Gastroesophageal sphincter (tissue), 3 donors: ENCODE measurements at regions not wholly inside any gene's neighbourhood (a gene's known extent, or its start where the extent isn't known, plus 50 kb on each side); places are given as distances from the start of the nearest gene placed in this dataset.
A peak's percentile ranks its signal among the peaks of the same experiment; 100 is the strongest.

Source experiments
- EP300 ChIP-seq: sonication (generic); formaldehyde crosslinking; IDR thresholded peaks from one replicate; pipeline ENCODE4 v1.6.1; 2017; ENCODE audit warnings: antibody characterized with exemption, mild to moderate bottlenecking
- POLR2AphosphoS5 ChIP-seq: sonication (generic); formaldehyde crosslinking; IDR thresholded peaks from one replicate; pipeline ENCODE4 v1.6.1; 2017; ENCODE audit warnings: antibody characterized with exemption
- TF ChIP-seq, protein P1 (sequence below), 4 experiments: fragments of 200-600 bp in 2 of 4; fragments of 450-650 bp in 2 of 4; sonication (generic) in 1 of 4; IDR thresholded peaks; one replicate each; pipeline ENCODE4 v1.5.1; 2017 to 2019; ENCODE audit warnings: antibody characterized with exemption in 4 of 4, mild to moderate bottlenecking in 2 of 4, moderate library complexity in 2 of 4

DNA sequence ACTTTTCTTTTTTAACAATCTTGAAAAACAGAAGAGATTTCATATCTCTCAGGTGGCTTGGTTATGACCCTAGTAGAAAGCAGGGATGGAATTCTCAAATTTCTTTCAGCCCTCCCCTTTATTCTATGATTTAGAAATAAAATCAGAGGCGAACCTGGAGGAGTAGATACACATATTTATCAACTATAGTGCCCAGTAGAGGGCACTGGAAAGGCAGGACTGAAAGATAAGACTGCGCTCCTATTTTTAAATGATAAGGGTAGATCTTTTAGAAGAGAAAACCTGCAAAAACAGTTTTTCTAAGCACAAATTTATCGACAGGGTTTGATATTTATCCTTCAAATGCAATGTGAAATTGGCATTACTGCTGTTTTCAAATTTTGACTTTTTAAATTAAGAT lies 1296.6 kb downstream of the EPHA7 start:
- TF ChIP-seq, protein P1, sequence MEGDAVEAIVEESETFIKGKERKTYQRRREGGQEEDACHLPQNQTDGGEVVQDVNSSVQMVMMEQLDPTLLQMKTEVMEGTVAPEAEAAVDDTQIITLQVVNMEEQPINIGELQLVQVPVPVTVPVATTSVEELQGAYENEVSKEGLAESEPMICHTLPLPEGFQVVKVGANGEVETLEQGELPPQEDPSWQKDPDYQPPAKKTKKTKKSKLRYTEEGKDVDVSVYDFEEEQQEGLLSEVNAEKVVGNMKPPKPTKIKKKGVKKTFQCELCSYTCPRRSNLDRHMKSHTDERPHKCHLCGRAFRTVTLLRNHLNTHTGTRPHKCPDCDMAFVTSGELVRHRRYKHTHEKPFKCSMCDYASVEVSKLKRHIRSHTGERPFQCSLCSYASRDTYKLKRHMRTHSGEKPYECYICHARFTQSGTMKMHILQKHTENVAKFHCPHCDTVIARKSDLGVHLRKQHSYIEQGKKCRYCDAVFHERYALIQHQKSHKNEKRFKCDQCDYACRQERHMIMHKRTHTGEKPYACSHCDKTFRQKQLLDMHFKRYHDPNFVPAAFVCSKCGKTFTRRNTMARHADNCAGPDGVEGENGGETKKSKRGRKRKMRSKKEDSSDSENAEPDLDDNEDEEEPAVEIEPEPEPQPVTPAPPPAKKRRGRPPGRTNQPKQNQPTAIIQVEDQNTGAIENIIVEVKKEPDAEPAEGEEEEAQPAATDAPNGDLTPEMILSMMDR (IDR thresholded peaks at IDR 0.05): peak in 1 of 4 experiments; percentile 34
- TF ChIP-seq POLR2AphosphoS5 (no peak), EP300 (no peak)
